BE2C (cell line): ENCODE measurements at regions not wholly inside any gene's neighbourhood (a gene's known extent, or its start where the extent isn't known, plus 50 kb on each side); places are given as distances from the start of the nearest gene placed in this dataset.

Source experiments
- DNase-seq: peaks from one replicate; pipeline ENCODE4 v3.0.0-alpha.2; 2020
- H3K27me3 ChIP-seq: fragments of 250-450 bp; sonication (Bioruptor Pico); 2 replicates; pipeline ENCODE4 v1.5.1; 2020; ENCODE audit warnings: mild to moderate bottlenecking
- H3K36me3 ChIP-seq: fragments of 250-450 bp; sonication (Bioruptor Pico); 2 replicates; pipeline ENCODE4 v1.5.1; 2020; ENCODE audit warnings: mild to moderate bottlenecking
- H3K4me1 ChIP-seq: fragments of 250-450 bp; sonication (Bioruptor Pico); 2 replicates; pipeline ENCODE4 v1.5.1; 2020
- H3K4me3 ChIP-seq: 2 replicates; pipeline ENCODE4 v1.5.1; 2011; ENCODE audit warnings: low read depth, low read length
- H3K9me3 ChIP-seq: fragments of 250-450 bp; sonication (Bioruptor Pico); 2 replicates; pipeline ENCODE4 v1.5.1; 2020
- TF ChIP-seq, protein P1 (sequence below): IDR thresholded peaks from 2 replicates; pipeline ENCODE4 v1.5.1; 2012; ENCODE audit warnings: mild to moderate bottlenecking, low read depth, low read length

DNA sequence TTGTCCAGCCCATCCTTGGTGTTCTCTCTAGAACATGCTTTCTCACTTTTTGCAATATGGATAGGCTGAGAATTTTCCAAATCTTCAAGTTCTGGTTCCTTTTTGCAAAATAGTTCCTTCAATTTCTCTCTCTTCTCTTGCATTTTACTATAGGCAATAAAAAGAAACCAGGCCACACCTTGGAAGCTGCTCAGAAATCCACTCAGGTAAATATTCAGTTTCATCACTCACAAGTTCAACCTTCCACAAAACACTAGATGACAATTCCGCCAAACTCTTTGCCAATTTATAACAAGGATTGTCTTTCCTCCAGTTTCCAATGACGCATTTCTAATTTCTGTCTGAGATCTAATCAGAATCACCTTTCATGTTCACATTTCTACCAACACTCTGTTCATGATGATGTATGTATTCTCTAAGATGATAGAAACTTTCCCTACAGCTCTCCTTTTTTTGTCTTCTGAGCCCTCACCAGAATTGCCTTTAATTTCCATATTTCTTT, 204.2 kb upstream of the PIK3R1 start:
- Histone ChIP-seq H3K27me3 (no peaks in the 10 kb centered on the region), H3K9me3 (no peaks in the 10 kb centered on the region), H3K36me3 (no peaks in the 10 kb centered on the region), H3K4me1 (no peaks in the 10 kb centered on the region), H3K4me3 (no peak overlapping the region)
- TF ChIP-seq, protein P1, sequence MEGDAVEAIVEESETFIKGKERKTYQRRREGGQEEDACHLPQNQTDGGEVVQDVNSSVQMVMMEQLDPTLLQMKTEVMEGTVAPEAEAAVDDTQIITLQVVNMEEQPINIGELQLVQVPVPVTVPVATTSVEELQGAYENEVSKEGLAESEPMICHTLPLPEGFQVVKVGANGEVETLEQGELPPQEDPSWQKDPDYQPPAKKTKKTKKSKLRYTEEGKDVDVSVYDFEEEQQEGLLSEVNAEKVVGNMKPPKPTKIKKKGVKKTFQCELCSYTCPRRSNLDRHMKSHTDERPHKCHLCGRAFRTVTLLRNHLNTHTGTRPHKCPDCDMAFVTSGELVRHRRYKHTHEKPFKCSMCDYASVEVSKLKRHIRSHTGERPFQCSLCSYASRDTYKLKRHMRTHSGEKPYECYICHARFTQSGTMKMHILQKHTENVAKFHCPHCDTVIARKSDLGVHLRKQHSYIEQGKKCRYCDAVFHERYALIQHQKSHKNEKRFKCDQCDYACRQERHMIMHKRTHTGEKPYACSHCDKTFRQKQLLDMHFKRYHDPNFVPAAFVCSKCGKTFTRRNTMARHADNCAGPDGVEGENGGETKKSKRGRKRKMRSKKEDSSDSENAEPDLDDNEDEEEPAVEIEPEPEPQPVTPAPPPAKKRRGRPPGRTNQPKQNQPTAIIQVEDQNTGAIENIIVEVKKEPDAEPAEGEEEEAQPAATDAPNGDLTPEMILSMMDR, result no peak
- no peak for DNase-seq

DNA sequence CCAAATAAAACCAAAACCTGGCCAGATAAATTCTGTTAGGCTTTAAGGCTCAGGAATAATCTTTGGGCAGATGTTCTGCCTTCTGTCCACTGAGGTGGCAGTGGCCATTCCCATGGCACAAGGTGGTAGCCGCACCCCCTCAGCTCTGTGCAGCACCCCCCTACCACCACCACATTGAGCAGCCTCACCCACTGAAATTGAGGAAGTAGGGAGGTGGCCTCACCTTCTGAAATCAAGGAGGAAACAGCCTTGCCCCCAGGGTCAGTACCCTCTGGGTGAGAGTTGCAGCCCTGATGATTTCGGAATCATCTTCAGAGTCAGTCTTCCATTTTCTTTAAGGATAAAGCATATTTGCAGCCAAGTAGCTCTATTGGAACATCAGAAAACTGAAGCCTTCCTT, 204.8 kb upstream of the PIK3R1 start:
- TF ChIP-seq, protein P1, result no peak
- Histone ChIP-seq H3K36me3 (no peaks in the 10 kb centered on the region), H3K9me3 (no peaks in the 10 kb centered on the region), H3K4me1 (no peaks in the 10 kb centered on the region), H3K27me3 (no peaks in the 10 kb centered on the region), H3K4me3 (no peak overlapping the region)
- no peak for DNase-seq

DNA sequence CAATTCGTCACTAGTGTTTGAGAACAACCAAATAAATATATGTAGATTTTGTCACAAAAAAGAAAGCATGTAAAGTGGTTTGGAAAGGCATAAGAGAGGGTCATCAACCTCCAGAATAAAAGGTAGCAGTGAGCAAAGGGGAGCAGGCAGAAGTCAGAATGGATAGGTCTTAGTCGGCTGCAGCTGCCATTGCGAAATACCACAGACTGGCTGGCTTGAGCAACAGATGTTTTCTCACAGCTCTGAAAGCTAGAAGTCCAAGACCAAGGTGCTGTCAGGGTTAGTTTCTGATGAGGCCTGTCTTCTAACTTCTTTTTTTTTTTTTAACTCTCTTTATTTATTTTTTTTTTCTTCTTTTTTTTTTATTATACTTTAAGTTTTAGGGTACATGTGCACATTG, 208.1 kb upstream of the PIK3R1 start:
- no peaks in the 10 kb centered on the region for H3K27me3 ChIP-seq
- TF ChIP-seq, protein P1, result no peak
- no peak overlapping the region for H3K4me3 ChIP-seq
- H3K9me3 ChIP-seq, result no peaks in the 10 kb centered on the region
- H3K36me3 ChIP-seq, result no peaks in the 10 kb centered on the region
- no peaks in the 10 kb centered on the region for H3K4me1 ChIP-seq
- DNase-seq, result no peak

DNA sequence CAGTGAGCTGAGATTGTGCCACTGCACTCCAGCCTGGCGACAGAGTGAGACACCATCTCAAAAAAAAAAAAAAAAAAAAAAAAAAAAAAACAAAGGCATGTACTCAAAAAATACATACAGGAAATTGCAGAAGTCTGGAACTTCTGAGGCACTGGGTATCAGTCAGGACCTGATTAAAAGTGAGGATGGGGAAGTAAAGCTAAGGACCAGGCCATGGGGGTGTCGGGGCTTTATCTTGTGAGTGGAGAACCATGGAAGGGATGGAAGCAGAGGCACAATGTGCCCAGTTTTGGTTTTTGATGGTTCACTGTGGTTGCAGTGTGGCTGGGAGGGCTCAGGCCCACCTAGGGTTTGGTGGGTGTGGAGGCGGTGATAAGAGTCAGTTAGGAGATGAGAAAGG, 212.7 kb upstream of the PIK3R1 start:
- H3K27me3 ChIP-seq, result no peaks in the 10 kb centered on the region
- TF ChIP-seq, protein P1, result no peak
- H3K9me3 ChIP-seq, result no peaks in the 10 kb centered on the region
- no peak overlapping the region for H3K4me3 ChIP-seq
- no peak for DNase-seq
- no peaks in the 10 kb centered on the region for H3K4me1 ChIP-seq
- no peaks in the 10 kb centered on the region for H3K36me3 ChIP-seq

DNA sequence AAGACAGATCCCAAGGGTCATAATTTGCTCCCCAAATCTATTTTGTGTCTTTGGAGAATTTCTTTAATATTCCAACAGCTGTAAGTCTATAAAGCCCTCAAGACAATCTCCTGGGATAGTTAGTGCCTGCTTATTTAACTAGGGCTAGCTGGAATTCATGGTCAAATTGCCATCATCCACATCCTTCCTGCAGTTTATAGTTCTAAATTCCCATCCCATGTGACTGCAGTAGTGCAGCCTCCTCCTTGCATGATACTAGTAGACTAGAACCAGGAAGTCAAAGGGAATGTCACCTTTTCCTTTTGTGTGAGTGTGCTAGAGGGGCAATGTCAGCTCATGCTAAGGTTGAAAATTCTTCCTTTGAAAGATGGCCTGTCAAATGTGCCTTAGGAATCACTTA, 214.8 kb upstream of the PIK3R1 start:
- TF ChIP-seq, protein P1, result no peak
- DNase-seq, result no peak
- Histone ChIP-seq H3K4me3 (no peak overlapping the region), H3K36me3 (no peaks in the 10 kb centered on the region), H3K27me3 (no peaks in the 10 kb centered on the region), H3K9me3 (no peaks in the 10 kb centered on the region), H3K4me1 (no peaks in the 10 kb centered on the region)

DNA sequence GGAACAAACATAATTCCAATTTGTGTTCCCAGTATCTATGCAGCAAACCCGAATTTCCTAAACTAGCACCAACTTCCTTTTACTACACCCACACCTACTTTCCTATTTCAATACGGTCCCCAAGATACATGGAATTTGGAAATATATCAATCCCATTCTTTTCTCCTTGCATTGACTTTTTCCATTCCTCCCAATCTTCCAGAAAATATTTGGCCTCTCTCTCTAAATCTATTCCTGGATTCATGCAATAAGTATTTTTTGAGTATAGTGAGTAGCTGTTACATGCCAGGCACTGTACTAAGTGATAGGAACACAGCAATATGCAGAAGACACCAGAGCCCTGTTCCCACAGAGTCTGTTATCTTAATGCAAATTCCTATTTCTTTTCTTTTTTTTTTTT, 216.2 kb upstream of the PIK3R1 start:
- Histone ChIP-seq H3K27me3 (no peaks in the 10 kb centered on the region), H3K9me3 (no peaks in the 10 kb centered on the region), H3K4me3 (no peak overlapping the region), H3K36me3 (no peaks in the 10 kb centered on the region), H3K4me1 (no peaks in the 10 kb centered on the region)
- TF ChIP-seq, protein P1, result no peak
- DNase-seq, result no peak
